ENCODE measurements at regions not wholly inside any gene's neighbourhood (a gene's known extent, or its start where the extent isn't known, plus 50 kb on each side); places are given as distances from the start of the nearest gene placed in this dataset.

DNA sequence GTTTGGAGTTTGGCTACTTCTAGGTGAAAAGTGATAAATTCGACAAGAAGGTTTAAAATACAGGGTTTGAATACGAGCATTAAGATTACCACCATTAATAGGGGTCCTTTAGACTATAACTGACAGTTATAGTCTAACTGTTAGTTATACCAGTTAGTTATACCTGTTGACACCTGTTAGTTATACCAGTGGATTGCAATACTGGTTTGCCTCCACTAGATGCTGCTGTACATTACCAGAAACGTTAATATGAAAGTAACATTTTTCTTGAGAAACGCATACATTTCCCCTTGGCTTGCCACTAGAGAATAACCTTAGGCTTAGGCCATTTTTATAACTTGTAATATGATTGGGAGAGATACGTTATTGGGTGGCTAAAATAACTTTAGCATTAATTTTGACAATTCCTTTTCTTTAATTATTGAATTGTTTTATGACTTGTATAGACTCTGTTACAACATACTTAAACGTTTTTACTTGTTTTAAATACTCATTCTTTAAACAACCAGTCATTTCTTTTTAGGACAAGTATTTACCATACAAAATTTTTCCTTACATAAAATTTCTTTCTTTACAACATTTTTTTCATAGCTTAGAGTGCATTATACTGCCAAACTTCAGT is 911.2 kb downstream of the FSTL5 start:
- Mint-ChIP-seq H3K36me3 (ENCODE audit: insufficient read depth, unreplicated experiment) (no peaks in the 10 kb centered on the region), H3K27ac (ENCODE audit: unreplicated experiment) (no peak overlapping the region), H3K27me3 (ENCODE audit: unreplicated experiment) (no peaks in the 10 kb centered on the region), H3K9me3 (ENCODE audit: low read depth, unreplicated experiment) (peaks cover 15% of the 10 kb centered on the region), H3K4me3 (ENCODE audit: low read depth, unreplicated experiment) (no peak overlapping the region), H3K4me1 (ENCODE audit: low read depth, unreplicated experiment) (no peaks in the 10 kb centered on the region)
- CTCF ChIA-PET, result no interaction called here
- TF ChIP-seq, protein P1, sequence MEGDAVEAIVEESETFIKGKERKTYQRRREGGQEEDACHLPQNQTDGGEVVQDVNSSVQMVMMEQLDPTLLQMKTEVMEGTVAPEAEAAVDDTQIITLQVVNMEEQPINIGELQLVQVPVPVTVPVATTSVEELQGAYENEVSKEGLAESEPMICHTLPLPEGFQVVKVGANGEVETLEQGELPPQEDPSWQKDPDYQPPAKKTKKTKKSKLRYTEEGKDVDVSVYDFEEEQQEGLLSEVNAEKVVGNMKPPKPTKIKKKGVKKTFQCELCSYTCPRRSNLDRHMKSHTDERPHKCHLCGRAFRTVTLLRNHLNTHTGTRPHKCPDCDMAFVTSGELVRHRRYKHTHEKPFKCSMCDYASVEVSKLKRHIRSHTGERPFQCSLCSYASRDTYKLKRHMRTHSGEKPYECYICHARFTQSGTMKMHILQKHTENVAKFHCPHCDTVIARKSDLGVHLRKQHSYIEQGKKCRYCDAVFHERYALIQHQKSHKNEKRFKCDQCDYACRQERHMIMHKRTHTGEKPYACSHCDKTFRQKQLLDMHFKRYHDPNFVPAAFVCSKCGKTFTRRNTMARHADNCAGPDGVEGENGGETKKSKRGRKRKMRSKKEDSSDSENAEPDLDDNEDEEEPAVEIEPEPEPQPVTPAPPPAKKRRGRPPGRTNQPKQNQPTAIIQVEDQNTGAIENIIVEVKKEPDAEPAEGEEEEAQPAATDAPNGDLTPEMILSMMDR (IDR thresholded peaks at IDR 0.05; ENCODE audit: unreplicated experiment), result peak; percentile 40
- peak; percentile 10 for DNase-seq
- intact Hi-C loops (cut with micrococcal nuclease; ENCODE audit: unreplicated experiment), result loop anchor here (10.0 kb wide), 2 partner anchors 172 to 702 kb away; no protein-coding TSS in a partner anchor
- BruUV-seq (replicated peaks), result no TSS peak

DNA sequence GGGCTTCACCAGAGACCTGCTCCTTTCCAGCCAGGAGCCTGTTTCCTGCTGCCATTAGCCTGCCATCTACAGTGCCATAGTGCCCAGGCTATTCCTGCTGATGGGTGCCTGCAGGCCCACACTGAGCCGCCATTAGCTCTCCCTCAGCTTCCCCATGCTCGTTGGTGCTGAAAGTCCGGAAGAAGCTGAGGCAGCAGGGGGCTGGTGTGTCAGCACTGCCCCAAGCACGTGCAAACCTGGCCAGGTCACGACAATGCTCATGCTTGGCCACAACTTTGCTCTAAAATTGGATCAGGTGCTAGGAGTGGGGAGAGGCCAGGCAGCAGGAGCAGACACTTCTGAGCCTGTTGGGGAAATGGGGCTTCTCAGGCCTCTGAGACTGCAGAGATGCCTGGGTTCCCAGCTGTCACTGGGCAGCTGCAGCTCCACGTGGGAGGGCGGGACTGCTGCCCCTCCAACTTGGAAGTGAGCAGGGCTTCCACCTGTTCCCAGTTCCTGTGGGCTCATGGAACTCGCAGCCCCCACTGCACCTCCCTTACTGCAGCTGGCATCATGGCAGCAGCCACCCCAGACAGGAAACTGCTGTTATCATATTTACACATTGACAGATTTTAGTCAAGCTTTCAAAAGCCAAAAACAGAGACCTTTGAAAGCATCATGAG is 913.9 kb downstream of the FSTL5 start:
- Mint-ChIP-seq H3K36me3 (ENCODE audit: insufficient read depth, unreplicated experiment) (no peaks in the 10 kb centered on the region), H3K4me3 (ENCODE audit: low read depth, unreplicated experiment) (no peak overlapping the region), H3K4me1 (ENCODE audit: low read depth, unreplicated experiment) (no peaks in the 10 kb centered on the region), H3K9me3 (ENCODE audit: low read depth, unreplicated experiment) (peaks cover 7% of the 10 kb centered on the region), H3K27me3 (ENCODE audit: unreplicated experiment) (no peaks in the 10 kb centered on the region), H3K27ac (ENCODE audit: unreplicated experiment) (no peak overlapping the region)
- DNase-seq, result no peak
- TF ChIP-seq, protein P1 (IDR thresholded peaks at IDR 0.05; ENCODE audit: unreplicated experiment), result no peak
- intact Hi-C loops (cut with micrococcal nuclease; ENCODE audit: unreplicated experiment), result loop anchor here (10.0 kb wide), 2 partner anchors 175 to 705 kb away; no protein-coding TSS in a partner anchor
- CTCF ChIA-PET, result no interaction called here
- BruUV-seq (replicated peaks), result no TSS peak

DNA sequence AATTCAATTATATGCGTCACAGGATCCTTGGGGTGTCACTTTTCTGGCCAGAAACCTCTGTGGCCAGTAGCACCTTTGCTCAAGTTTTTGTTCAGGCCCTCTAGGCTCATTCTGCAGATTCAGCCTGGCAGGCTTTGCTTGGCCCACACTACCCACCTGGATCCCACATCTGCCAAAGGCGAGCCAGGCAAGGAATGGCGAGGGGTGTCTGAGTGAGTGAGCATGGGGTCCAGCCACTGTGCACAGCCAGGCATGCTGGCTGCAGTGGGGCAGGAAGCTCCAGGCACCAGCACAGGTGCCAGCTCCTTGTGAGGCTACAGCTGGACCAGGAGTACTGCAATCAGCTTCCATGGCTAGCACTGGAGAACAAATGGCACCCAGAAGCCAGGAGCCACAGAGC is 914.9 kb downstream of the FSTL5 start:
- BruUV-seq (replicated peaks), result no TSS peak
- Mint-ChIP-seq H3K36me3 (ENCODE audit: insufficient read depth, unreplicated experiment) (no peaks in the 10 kb centered on the region), H3K27me3 (ENCODE audit: unreplicated experiment) (no peaks in the 10 kb centered on the region), H3K4me3 (ENCODE audit: low read depth, unreplicated experiment) (no peak overlapping the region), H3K27ac (ENCODE audit: unreplicated experiment) (no peak overlapping the region), H3K4me1 (ENCODE audit: low read depth, unreplicated experiment) (no peaks in the 10 kb centered on the region), H3K9me3 (ENCODE audit: low read depth, unreplicated experiment) (peaks cover 7% of the 10 kb centered on the region)
- CTCF ChIA-PET, result no interaction called here
- intact Hi-C loops (cut with micrococcal nuclease; ENCODE audit: unreplicated experiment), result no loop called here
- TF ChIP-seq, protein P1 (IDR thresholded peaks at IDR 0.05; ENCODE audit: unreplicated experiment), result no peak
- DNase-seq, result no peak

- intact Hi-C loops (cut with micrococcal nuclease; ENCODE audit: unreplicated experiment), result no loop called here
- Mint-ChIP-seq H3K4me3 (ENCODE audit: low read depth, unreplicated experiment) (no peak overlapping the region), H3K27ac (ENCODE audit: unreplicated experiment) (no peak overlapping the region), H3K4me1 (ENCODE audit: low read depth, unreplicated experiment) (no peaks in the 10 kb centered on the region), H3K9me3 (ENCODE audit: low read depth, unreplicated experiment) (peaks cover 7% of the 10 kb centered on the region), H3K36me3 (ENCODE audit: insufficient read depth, unreplicated experiment) (no peaks in the 10 kb centered on the region), H3K27me3 (ENCODE audit: unreplicated experiment) (no peaks in the 10 kb centered on the region)
- CTCF ChIA-PET, result no interaction called here
- TF ChIP-seq, protein P1 (IDR thresholded peaks at IDR 0.05; ENCODE audit: unreplicated experiment), result no peak
- BruUV-seq (replicated peaks), result no TSS peak
- DNase-seq, result no peak
These were observed 916.0 kb downstream of the FSTL5 start for GRCh38 chr4:161247831-161248230.

All from Calu3 (cell line).